PC-9 (cell line): ENCODE measurements at regions not wholly inside any gene's neighbourhood (a gene's known extent, or its start where the extent isn't known, plus 50 kb on each side); places are given as distances from the start of the nearest gene placed in this dataset.

Experiments
- BruUV-seq: library from RNA; stranded (reverse); fragments of 400-500 nt; replicated peaks from 2 replicates; lab custom pipeline; 2021; lab: Mats Ljungman, UMichigan
- CTCF ChIA-PET: fragments of 300-600 bp; sonication (Branson Sonifier 250); formaldehyde crosslinking; loops from one replicate; lab custom pipeline; 2022; ENCODE audit warnings: antibody characterized with exemption; lab: Charles Lee
- POLR2A ChIA-PET: fragments of 300-600 bp; sonication (Branson Sonifier 250); formaldehyde crosslinking; loops from one replicate; lab custom pipeline; 2022; ENCODE audit warnings: antibody characterized with exemption; ENCODE audit not compliant: unreplicated experiment; lab: Charles Lee
- DNase-seq, 2 experiments: peaks; one replicate each; pipeline versions ENCODE4 v3.0.0 to v3.0.0-alpha.2; 2015 to 2022; ENCODE audit warnings: mixed read lengths in 1 of 2
- H2AFZ ChIP-seq: fragments of 200-600 bp; sonication (generic); 2 replicates; pipeline ENCODE4 v1.8.1; 2017; ENCODE audit warnings: antibody characterized with exemption
- H3F3A ChIP-seq: fragments of 200-600 bp; sonication (generic); 2 replicates; pipeline ENCODE4 v1.8.1; 2017; ENCODE audit warnings: antibody characterized with exemption, mild to moderate bottlenecking, low read depth; ENCODE audit not compliant: insufficient read depth
- H3K27ac ChIP-seq: fragments of 200-600 bp; sonication (generic); 2 replicates; pipeline ENCODE4 v1.6.1; 2016; ENCODE audit warnings: mixed run types
- H3K27me3 ChIP-seq: fragments of 200-600 bp; sonication (generic); 2 replicates; pipeline ENCODE4 v1.6.1; 2016; ENCODE audit warnings: low read depth, mixed run types; ENCODE audit not compliant: insufficient read depth
- H3K36me3 ChIP-seq: fragments of 200-600 bp; sonication (generic); 2 replicates; pipeline ENCODE4 v1.6.1; 2016; ENCODE audit warnings: low read depth, mixed run types
- H3K4me1 ChIP-seq: fragments of 200-600 bp; sonication (generic); replicated peaks from 2 replicates; pipeline ENCODE4 v1.6.1; 2016; ENCODE audit warnings: mixed run types; ENCODE audit not compliant: insufficient read depth
- H3K4me2 ChIP-seq: fragments of 200-600 bp; sonication (generic); 2 replicates; pipeline ENCODE4 v1.6.1; 2017; ENCODE audit warnings: mixed run types
- H3K4me3 ChIP-seq: fragments of 200-600 bp; sonication (generic); 2 replicates; pipeline ENCODE4 v1.6.1; 2016; ENCODE audit warnings: mixed run types
- H3K79me2 ChIP-seq: fragments of 200-600 bp; sonication (generic); 2 replicates; pipeline ENCODE4 v1.6.1; 2017; ENCODE audit warnings: low read depth, mixed run types
- H3K9me2 ChIP-seq: fragments of 200-600 bp; sonication (generic); 2 replicates; pipeline ENCODE4 v1.8.1; 2017; ENCODE audit warnings: mild to moderate bottlenecking; ENCODE audit not compliant: insufficient read depth
- H3K9me3 ChIP-seq: fragments of 200-600 bp; sonication (generic); 2 replicates; pipeline ENCODE4 v1.8.1; 2016; ENCODE audit warnings: low read depth; ENCODE audit not compliant: insufficient read depth
- H4K20me1 ChIP-seq: fragments of 200-600 bp; sonication (generic); 2 replicates; pipeline ENCODE4 v1.8.1; 2017; ENCODE audit not compliant: insufficient read depth
- EZH2 ChIP-seq: fragments of 200-600 bp; sonication (generic); IDR thresholded peaks from 2 replicates; pipeline ENCODE4 v1.8.0; 2017; ENCODE audit warnings: antibody characterized with exemption, low read depth
- intact Hi-C: fragments of 100-400 bp; cut with micrococcal nuclease; formaldehyde crosslinking; loops from one replicate; pipeline ENCODE4 v1.10.0; 2022; ENCODE audit not compliant: unreplicated experiment
- TF ChIP-seq, protein P1 (sequence below): fragments of 200-600 bp; sonication (generic); conservative IDR thresholded peaks from 2 replicates; pipeline ENCODE4 v1.6.1; 2017; ENCODE audit warnings: mixed run types, antibody characterized with exemption, mild to moderate bottlenecking, moderate library complexity

DNA sequence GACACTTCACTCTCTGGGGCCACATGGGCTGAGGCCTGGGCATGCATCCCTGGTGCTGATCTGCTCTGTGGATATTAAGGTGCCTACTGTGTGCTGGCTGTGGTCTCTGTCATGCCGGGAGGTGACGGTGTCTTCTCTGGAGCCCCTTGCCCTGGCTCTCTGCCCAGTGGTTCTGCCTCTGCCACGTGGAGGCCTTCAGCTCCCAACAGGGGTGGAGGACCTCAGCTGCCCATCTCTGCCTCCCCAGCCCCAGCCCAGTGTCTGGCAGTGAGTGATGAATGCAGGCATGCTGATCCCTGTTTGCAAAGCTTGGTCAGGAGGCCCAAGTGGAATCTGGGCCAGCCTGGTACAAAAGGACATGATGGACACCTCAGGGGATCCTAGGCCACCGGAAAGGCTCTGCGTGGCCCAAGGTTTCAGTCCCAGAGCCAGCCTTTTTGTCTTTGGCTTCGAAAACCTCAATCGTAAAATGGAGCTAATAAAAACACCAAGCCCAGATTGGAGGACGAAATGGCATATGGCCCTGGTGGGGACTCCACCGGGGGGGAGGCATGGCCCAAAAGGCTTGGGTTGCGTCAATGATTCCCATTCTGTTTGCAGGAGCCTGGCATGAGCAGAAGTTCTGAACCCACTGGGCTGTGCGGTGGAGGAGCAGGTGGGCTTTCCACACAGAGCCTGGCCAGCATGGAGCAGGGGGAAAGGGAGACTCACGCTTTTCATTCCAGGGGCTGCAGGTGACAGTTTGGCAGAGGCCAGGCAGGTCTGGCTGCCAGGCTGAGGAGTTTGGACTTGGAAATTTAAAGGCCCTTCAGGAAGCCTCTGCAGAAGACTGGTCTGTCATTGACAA, 54.7 kb upstream of the KLF13 start:
- no peaks in the 10 kb centered on the region for H3K36me3 ChIP-seq
- H3K79me2 ChIP-seq = no peaks in the 10 kb centered on the region
- H3K4me1 ChIP-seq = no peaks in the 10 kb centered on the region
- H4K20me1 ChIP-seq = no peaks in the 10 kb centered on the region
- DNase-seq = no peak
- no peaks in the 10 kb centered on the region for H3K9me3 ChIP-seq
- H3K9me2 ChIP-seq = no peaks in the 10 kb centered on the region
- H3K4me2 ChIP-seq = no peak overlapping the region
- ChIA-PET POLR2A (no interaction called here), CTCF (no interaction called here)
- TF ChIP-seq EZH2 = no peak
- TF ChIP-seq, protein P1, sequence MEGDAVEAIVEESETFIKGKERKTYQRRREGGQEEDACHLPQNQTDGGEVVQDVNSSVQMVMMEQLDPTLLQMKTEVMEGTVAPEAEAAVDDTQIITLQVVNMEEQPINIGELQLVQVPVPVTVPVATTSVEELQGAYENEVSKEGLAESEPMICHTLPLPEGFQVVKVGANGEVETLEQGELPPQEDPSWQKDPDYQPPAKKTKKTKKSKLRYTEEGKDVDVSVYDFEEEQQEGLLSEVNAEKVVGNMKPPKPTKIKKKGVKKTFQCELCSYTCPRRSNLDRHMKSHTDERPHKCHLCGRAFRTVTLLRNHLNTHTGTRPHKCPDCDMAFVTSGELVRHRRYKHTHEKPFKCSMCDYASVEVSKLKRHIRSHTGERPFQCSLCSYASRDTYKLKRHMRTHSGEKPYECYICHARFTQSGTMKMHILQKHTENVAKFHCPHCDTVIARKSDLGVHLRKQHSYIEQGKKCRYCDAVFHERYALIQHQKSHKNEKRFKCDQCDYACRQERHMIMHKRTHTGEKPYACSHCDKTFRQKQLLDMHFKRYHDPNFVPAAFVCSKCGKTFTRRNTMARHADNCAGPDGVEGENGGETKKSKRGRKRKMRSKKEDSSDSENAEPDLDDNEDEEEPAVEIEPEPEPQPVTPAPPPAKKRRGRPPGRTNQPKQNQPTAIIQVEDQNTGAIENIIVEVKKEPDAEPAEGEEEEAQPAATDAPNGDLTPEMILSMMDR = no peak
- H3K27me3 ChIP-seq = peaks cover 12% of the 10 kb centered on the region; the same call in 1 of the 2 replicates
- BruUV-seq = no TSS peak
- no peak overlapping the region for H3K4me3 ChIP-seq
- H3K27ac ChIP-seq = no peak overlapping the region
- intact Hi-C loops = no loop called here
- H2AFZ ChIP-seq = no peak overlapping the region
- H3F3A ChIP-seq = no peaks in the 10 kb centered on the region

DNA sequence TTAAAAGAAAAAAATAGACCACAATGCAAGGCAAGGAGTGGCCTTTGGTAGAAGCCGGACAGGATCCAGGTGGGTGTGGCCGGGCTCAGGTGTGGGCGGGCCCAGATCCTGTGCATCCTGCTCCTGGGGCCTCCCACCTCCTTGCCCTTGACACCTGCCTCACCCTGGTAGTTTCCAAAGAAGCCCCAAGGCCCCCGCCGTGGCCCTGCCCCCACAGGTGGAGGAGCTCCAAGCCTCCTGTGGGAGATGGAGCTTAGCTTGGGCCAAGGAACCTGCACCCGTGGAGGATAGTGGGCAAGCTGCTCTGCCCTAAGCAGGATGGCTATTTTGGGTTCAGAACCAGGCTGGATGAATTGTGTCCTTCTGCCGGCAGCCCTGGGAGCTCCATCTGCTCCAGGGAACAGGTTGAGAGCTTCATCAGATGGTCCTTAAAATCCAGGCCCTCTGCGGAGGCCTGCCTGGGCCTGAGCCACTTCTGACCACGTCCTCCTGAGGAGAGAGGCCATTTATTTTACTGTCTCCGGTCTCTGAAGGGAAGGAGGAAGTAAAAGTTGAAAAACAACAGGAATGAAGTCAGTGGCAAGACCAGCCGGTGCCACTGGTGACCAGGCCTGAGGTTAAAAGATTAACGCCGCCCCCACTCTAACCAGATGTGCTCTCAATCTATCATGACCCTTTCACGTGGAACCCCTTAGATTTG, 53.9 kb upstream of the KLF13 start:
- Histone ChIP-seq H4K20me1 (no peaks in the 10 kb centered on the region), H3K27ac (no peak overlapping the region)
- CTCF ChIA-PET = no interaction called here

DNA sequence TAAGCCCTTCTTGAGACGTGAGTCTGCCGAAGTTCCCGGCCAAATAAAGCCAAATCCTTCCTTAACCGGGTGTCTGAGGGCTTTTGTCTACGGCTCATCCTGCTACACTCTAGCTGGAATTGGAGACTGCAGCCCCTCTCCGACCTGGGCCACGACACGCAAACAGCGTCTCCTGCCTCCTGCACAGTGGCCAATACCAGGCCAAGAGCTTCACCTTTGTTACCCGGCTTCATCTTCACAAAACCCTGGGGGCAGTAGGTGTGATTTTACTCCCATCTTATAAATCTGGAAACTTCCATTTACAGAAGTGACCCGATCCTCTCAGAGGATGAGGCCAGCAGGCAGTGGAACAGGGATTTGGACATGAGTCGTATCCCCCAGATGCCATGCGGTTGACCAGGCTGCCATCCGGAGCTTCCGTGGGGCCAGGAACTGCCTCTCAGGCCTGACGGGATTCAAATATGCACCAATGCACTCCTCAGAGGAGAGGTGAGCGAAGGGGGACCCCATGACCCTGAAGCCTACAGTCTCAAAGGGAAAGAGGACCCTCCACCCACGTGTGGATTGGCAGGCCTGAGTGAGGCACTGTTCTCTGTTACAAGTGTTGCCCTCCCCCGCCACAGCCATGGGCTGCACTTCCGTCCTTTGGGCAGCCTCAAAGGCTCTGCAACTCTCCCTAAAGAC, 53.2 kb upstream of the KLF13 start:
- TF ChIP-seq, protein P1 = no peak
- no peak for TF ChIP-seq EZH2
- H3K9me2 ChIP-seq = no peaks in the 10 kb centered on the region
- intact Hi-C loops = no loop called here
- CTCF ChIA-PET = no interaction called here
- H4K20me1 ChIP-seq = no peaks in the 10 kb centered on the region
- no peak overlapping the region for H2AFZ ChIP-seq
- H3K9me3 ChIP-seq = no peaks in the 10 kb centered on the region
- no peak overlapping the region for H3K27ac ChIP-seq
- no peak overlapping the region for H3K4me2 ChIP-seq
- H3K27me3 ChIP-seq = peaks cover 12% of the 10 kb centered on the region; the same call in 1 of the 2 replicates
- no peak for DNase-seq
- H3K79me2 ChIP-seq = no peaks in the 10 kb centered on the region
- H3K4me3 ChIP-seq = no peak overlapping the region
- BruUV-seq = no TSS peak
- no peaks in the 10 kb centered on the region for H3K36me3 ChIP-seq
- no peaks in the 10 kb centered on the region for H3K4me1 ChIP-seq
- POLR2A ChIA-PET = no interaction called here
- no peaks in the 10 kb centered on the region for H3F3A ChIP-seq

More for the DNA sequence above, 53.9 kb upstream of the KLF13 start:
- Histone ChIP-seq H2AFZ (no peak overlapping the region), H3K9me3 (no peaks in the 10 kb centered on the region), H3K27me3 (peaks cover 12% of the 10 kb centered on the region; the same call in 1 of the 2 replicates), H3F3A (no peaks in the 10 kb centered on the region), H3K36me3 (no peaks in the 10 kb centered on the region), H3K4me3 (no peak overlapping the region), H3K4me1 (no peaks in the 10 kb centered on the region), H3K79me2 (no peaks in the 10 kb centered on the region), H3K9me2 (no peaks in the 10 kb centered on the region), H3K4me2 (no peak overlapping the region)
- intact Hi-C loops = no loop called here
- no TSS peak for BruUV-seq
- POLR2A ChIA-PET = no interaction called here
- TF ChIP-seq, protein P1 = no peak
- no peak for TF ChIP-seq EZH2
- peak in 1 of 2 experiments; percentile 2 for DNase-seq
